GM03348 (cell line): ENCODE measurements at regions not wholly inside any gene's neighbourhood (a gene's known extent, or its start where the extent isn't known, plus 50 kb on each side); places are given as distances from the start of the nearest gene placed in this dataset.

ENCODE experiments used
- DNase-seq: peaks from one replicate; pipeline ENCODE4 v3.0.0; 2012; ENCODE audit warnings: low spot score

GRCh38 chr2:120425014-120425413 is 79.1 kb downstream of the INHBB start:
- no peak for DNase-seq

DNA sequence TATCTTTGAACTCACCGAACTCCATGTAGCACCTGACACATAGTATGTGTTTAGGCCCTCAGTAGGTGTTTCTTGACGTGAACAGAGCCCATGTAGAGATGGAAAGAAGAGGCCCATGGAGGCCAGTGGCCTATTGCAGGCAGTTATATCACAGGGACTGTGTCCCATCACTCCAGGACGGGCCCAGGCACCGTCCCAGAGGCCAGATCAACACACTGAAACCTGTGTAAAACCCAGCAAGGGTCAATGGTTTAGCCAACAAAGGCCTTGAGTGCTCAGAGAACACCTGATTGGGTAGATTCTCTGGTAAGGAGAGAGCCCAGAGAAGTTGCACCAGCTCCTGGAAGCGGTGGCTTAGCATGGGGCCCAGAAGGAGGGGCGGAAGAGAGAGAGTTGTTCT is 82.8 kb downstream of the INHBB start:
- DNase-seq = no peak

- no peak for DNase-seq
Observed at GRCh38 chr2:120429586-120430500, 83.9 kb downstream of the INHBB start.

DNA sequence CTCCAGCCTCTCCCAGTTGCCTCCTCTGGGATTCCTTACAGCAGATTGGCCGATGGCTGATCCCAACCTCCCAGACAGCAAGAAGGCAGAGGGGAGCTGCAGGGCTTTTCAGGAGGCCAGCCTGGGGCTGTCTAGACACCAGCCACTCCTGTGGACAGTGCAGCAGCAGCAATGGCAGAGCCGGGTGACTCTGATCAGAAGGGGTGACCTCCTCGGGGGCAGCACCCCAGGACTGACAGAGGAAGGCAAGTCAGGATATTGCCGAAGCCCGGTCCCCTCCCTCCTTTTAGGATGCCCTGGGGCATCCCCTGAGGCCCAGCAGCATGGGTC is 84.5 kb downstream of the INHBB start:
- no peak for DNase-seq

- no peak for DNase-seq
Observed at GRCh38 chr2:120430957-120431356, 85.0 kb downstream of the INHBB start.

GRCh38 chr2:120431386-120432292 is 85.7 kb downstream of the INHBB start:
- no peak for DNase-seq

DNA sequence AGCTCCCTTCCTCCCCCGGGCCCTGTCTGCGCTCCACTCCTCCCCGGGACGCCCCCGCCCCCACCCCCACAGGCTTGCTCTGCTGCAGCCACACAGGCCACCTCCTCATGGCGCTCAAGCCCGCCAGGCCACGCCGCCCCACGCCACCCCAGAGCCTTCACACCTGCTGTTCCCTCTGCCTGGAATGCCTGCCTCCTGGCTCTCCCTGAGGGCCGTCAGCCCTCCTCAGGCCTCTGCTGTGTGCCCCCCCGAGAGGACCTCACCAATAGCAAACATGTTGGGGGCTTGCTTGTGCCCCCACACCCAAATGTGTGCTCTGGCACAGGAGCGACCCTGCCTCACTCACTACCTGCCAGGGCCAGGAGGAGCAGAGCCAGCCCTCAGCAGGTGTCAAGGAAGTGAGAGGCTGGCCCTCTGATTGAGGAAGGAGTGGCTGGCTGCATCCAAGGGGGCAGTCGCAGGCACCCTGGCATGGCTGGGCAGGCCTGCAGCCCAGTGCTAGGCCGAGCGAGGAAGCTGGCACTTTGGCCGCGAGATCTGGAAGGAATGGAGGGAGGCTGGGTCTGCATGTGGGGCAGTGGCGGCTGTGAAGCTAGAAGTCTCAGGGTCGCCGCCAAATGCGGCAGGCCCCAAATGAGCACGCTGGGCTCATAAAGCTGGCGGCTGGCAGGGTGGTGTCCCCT is 86.5 kb downstream of the INHBB start:
- no peak for DNase-seq

GRCh38 chr2:120432976-120433815 is 87.3 kb downstream of the INHBB start:
- DNase-seq = no peak

- no peak for DNase-seq
Observed at GRCh38 chr2:120433816-120434290, 87.9 kb downstream of the INHBB start.

- DNase-seq = peak; percentile 93
Observed at GRCh38 chr2:120434492-120435308, 88.8 kb downstream of the INHBB start.

GRCh38 chr2:120435671-120436459 is 89.9 kb downstream of the INHBB start:
- DNase-seq = no peak

DNA sequence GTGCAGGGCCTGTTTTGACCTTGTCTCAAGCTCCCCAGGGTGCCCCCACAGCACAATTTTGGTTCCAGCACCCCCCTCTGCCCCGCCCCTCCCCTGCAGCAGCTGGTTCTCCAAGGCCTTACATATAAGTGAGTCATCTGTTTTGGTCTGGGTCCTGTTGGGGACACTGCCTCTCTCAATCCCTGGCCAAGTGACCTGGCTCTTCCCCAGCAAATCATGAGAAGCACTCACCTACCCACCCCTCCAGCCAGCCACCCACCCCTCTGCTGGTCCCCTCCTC is 90.5 kb downstream of the INHBB start:
- DNase-seq = peak; percentile 71

GRCh38 chr2:120436885-120437603 is 91.1 kb downstream of the INHBB start:
- peak; percentile 51 for DNase-seq

- DNase-seq = no peak
Observed at GRCh38 chr2:120437604-120438000, 91.7 kb downstream of the INHBB start.

DNA sequence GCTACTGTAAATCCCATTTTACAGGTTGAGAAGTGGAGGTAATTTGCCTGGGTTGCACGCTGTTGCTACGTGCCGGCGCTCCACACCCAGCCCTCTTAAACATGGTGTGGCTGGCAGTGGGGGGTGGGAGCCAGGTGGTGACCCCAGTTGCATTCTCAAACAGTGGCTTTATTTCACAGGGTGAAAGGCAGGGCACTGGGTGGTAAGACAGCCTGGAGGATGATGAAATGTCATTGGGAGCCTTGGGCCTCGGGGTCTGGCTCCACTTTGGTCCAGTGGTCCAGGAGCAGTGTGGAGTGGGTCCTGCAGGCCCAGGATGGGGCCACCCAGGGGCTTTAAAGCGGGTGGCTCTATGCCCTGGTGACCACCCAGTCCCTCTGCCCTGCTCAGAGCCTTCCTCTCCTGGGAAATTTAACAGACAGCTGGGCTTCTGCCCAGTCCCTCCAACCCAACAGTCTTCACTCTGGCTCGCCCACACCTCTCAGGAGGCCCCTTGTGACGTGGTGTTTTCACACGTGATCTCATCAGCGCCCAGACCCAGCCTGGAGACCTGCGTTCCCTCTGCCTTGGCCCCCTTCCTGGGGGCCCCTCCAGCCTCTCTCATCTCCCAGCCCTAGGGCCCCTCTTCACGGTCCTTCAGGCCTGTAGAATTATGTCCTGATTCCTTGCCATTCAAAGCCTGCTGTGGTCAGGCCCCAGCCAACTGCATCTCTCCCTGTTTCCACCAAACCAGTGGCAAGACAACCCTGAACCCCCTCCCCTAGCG is 92.5 kb downstream of the INHBB start:
- DNase-seq = no peak

DNA sequence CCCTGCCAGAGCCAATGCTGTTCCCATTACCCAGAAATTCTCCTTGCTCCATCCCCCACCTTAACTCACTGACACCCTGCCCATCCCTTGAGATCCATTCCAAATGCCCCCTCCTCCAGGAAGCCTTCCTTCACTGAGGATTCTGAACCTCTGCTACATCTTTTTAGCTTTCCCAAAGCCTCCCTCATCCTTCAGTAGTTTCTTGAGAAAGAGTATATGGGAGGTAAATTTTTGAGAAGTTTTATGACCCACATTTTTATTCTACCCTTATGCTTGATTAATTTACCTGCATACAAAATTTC is 93.1 kb downstream of the INHBB start:
- no peak for DNase-seq

DNA sequence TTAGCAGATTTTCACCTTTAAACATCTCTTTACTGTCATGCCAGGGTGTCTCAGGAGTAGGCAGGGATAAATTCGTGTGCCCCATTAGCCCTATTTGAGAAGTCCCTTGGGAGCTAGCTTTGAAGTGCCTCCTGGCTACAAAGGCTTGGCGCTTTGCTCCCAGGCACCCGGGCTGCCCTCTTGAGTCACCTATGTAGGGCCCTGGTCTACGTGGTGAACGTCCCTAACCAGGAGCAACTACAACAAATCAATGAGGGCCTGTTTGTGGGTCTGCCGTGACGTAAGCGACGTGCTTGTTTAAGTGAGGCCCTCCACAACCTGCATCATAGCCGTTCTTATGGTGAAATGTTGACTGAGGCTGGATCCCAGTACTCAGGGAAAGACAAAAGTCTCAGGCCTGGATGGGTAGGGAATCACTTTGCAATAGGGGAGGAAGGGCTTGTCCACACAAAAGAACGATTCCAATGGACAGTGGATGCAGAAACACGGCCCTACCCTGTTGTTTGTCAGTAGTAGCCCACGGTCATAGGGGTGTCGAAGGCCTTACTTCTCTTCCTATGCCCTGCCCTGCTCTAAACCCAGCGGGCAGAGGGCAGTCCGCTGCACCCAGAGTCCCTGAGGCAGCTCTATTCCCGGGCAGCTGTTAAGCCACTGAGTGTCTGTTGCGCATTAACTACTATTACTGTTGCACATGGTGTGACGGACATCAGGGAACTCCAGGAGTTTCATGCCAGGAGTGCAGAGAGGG is 93.9 kb downstream of the INHBB start:
- DNase-seq = no peak
